ENCODE measurements at regions not wholly inside any gene's neighbourhood (a gene's known extent, or its start where the extent isn't known, plus 50 kb on each side); places are given as distances from the start of the nearest gene placed in this dataset.

DNA sequence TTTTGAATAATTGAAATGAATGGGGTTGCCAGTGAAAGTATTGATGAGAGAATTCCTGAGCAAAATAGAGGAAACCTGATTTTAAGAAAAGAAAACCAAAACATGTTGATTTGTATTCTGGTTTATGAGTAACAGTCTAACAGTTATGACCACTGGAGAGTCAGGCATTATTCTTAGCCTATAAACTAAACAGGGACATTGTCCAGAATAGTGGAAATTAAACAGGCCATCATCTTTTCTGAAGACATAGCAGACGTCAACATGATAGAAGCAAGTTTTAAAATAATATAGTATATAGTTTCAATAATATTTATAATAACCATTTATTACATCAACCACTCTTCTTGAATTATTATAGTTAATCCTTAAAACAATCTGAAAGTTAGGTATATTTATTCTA lies 178.3 kb upstream of the MPDZ start:
- TF ChIP-seq CTCF (IDR thresholded peaks at IDR 0.05) = no peak
- no peak for TF ChIP-seq EZH2 (IDR thresholded peaks at IDR 0.05; ENCODE audit: borderline replicate concordance, insufficient read depth, low read depth, low read length, poor library complexity, severe bottlenecking)
- Histone ChIP-seq H3K4me2 (replicated peaks; ENCODE audit: low read depth, low read length, poor library complexity, severe bottlenecking) (no peak overlapping the region), H3K27me3 (replicated peaks in 1 of 4; ENCODE audit: control extremely low read depth in 1 of 4, control insufficient read depth in 3 of 4, insufficient read depth in 4 of 4, low read length in 3 of 4) (no peaks in the 10 kb centered on the region), H3K4me3 (ENCODE audit: control extremely low read depth in 1 of 5, extremely low read depth in 1 of 5, insufficient read depth in 1 of 5, low read depth in 2 of 5, low read length in 4 of 5) (no peak overlapping the region), H2AFZ (ENCODE audit: insufficient read depth, low read depth, low read length, poor library complexity, severe bottlenecking) (no peak overlapping the region), H3K9ac (ENCODE audit: low read length) (no peak overlapping the region), H3K4me1 (ENCODE audit: control insufficient read depth in 2 of 2, insufficient read depth in 2 of 2, low read length in 2 of 2) (no peaks in the 10 kb centered on the region), H4K20me1 (ENCODE audit: control insufficient read depth, insufficient read depth, low read length, poor library complexity, severe bottlenecking) (no peaks in the 10 kb centered on the region), H3K27ac (ENCODE audit: low read length in 2 of 2) (no peak overlapping the region), H3K9me3 (ENCODE audit: control extremely low read depth in 1 of 3, control insufficient read depth in 2 of 3, insufficient read depth in 1 of 3, low read length in 2 of 3) (peaks cover 0 to 4% (median 0%) of the 10 kb centered on the region in 3 donors), H3K79me2 (ENCODE audit: control insufficient read depth, insufficient read depth, low read length) (no peaks in the 10 kb centered on the region), H3K36me3 (replicated peaks in 1 of 2; ENCODE audit: control extremely low read depth in 1 of 2, control insufficient read depth in 1 of 2, extremely low read depth in 1 of 2, insufficient read depth in 2 of 2, low read length in 1 of 2) (no peaks in the 10 kb centered on the region)
- Mint-ChIP-seq H3K4me3 (no peak overlapping the region), H3K4me1 (no peaks in the 10 kb centered on the region), H3K9me3 (ENCODE audit: insufficient read depth) (no peaks in the 10 kb centered on the region), H3K27ac (no peak overlapping the region), H3K27me3 (no peaks in the 10 kb centered on the region)
- intact Hi-C loops (cut with micrococcal nuclease) = loop anchor here (10.0 kb wide), 1 partner anchor 57 kb away; no protein-coding TSS in a partner anchor
- POLR2A ChIA-PET = no interaction called here
- DNase-seq = no peak
- CTCF ChIA-PET = no interaction called here
- no CpG with 5 or more reads among the region's 1 CpG for WGBS (ENCODE audit: insufficient coverage)
- ATAC-seq (ENCODE audit: low read depth) = no peak

DNA sequence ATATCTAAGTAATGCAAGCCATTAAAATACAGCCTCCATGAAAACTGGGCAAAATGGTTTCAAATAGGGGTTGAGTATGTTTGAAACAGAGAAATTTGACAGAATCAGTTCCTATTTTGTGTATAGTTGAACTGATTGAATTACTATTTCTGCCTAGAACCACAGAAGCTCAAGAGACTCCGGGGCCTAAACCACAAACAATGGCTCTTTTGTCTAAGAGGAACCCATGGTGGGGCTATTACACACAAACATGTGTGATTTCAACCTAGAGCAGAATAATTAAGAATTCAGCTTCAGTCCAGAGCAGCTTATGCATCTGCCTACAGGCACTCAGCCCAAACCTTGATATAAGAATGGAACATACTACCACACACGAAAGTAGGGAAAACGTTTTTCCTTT lies 171.2 kb upstream of the MPDZ start:
- CTCF ChIA-PET = no interaction called here

More for the DNA sequence above, 171.2 kb upstream of the MPDZ start:
- no peak overlapping the region for H3K4me2 ChIP-seq (replicated peaks; ENCODE audit: low read depth, low read length, poor library complexity, severe bottlenecking)
- Mint-ChIP-seq H3K9me3 (ENCODE audit: insufficient read depth) (no peaks in the 10 kb centered on the region), H3K27me3 (no peaks in the 10 kb centered on the region), H3K4me1 (no peaks in the 10 kb centered on the region), H3K4me3 (no peak overlapping the region), H3K27ac (no peak overlapping the region)
- DNase-seq (no peak), ATAC-seq (ENCODE audit: low read depth) (no peak)
- no peak overlapping the region for H2AFZ ChIP-seq (ENCODE audit: insufficient read depth, low read depth, low read length, poor library complexity, severe bottlenecking)
- no CpG with 5 or more reads among the region's 3 CpGs for WGBS (ENCODE audit: insufficient coverage)
- POLR2A ChIA-PET = no interaction called here
- TF ChIP-seq EZH2 (IDR thresholded peaks at IDR 0.05; ENCODE audit: borderline replicate concordance, insufficient read depth, low read depth, low read length, poor library complexity, severe bottlenecking) = no peak
- TF ChIP-seq CTCF (IDR thresholded peaks at IDR 0.05) = no peak
- H3K27me3 ChIP-seq (replicated peaks in 1 of 4; ENCODE audit: control extremely low read depth in 1 of 4, control insufficient read depth in 3 of 4, insufficient read depth in 4 of 4, low read length in 3 of 4) = no peaks in the 10 kb centered on the region
- H4K20me1 ChIP-seq (ENCODE audit: control insufficient read depth, insufficient read depth, low read length, poor library complexity, severe bottlenecking) = no peaks in the 10 kb centered on the region
- H3K4me1 ChIP-seq (ENCODE audit: control insufficient read depth in 2 of 2, insufficient read depth in 2 of 2, low read length in 2 of 2) = no peaks in the 10 kb centered on the region
- no peak overlapping the region for H3K4me3 ChIP-seq (ENCODE audit: control extremely low read depth in 1 of 5, extremely low read depth in 1 of 5, insufficient read depth in 1 of 5, low read depth in 2 of 5, low read length in 4 of 5)
- no peaks in the 10 kb centered on the region for H3K9me3 ChIP-seq (ENCODE audit: control extremely low read depth in 1 of 3, control insufficient read depth in 2 of 3, insufficient read depth in 1 of 3, low read length in 2 of 3)
- no peak overlapping the region for H3K27ac ChIP-seq (ENCODE audit: low read length in 2 of 2)
- H3K9ac ChIP-seq (ENCODE audit: low read length) = no peak overlapping the region
- H3K79me2 ChIP-seq (ENCODE audit: control insufficient read depth, insufficient read depth, low read length) = no peaks in the 10 kb centered on the region
- H3K36me3 ChIP-seq (replicated peaks in 1 of 2; ENCODE audit: control extremely low read depth in 1 of 2, control insufficient read depth in 1 of 2, extremely low read depth in 1 of 2, insufficient read depth in 2 of 2, low read length in 1 of 2) = no peaks in the 10 kb centered on the region
- intact Hi-C loops (cut with micrococcal nuclease) = loop anchor here (10.0 kb wide), 1 partner anchor 64 kb away; no protein-coding TSS in a partner anchor

Measured in B cell (primary cell).